HL-60 (cell line): ENCODE measurements at regions not wholly inside any gene's neighbourhood (a gene's known extent, or its start where the extent isn't known, plus 50 kb on each side); places are given as distances from the start of the nearest gene placed in this dataset.

ENCODE experiments used
- DNase-seq, 2 experiments: peaks; one replicate each; pipeline ENCODE4 v3.0.0-alpha.2; 2010 to 2020; ENCODE audit warnings: low read depth in 1 of 2, low spot score in 1 of 2
- H3K27ac ChIP-seq: fragments of 250-450 bp; sonication (Bioruptor Pico); replicated peaks from 2 replicates; pipeline ENCODE4 v1.5.1; 2020; ENCODE audit warnings: mild to moderate bottlenecking, moderate library complexity
- H3K27me3 ChIP-seq: fragments of 250-450 bp; sonication (Bioruptor Pico); 2 replicates; pipeline ENCODE4 v1.5.1; 2021; ENCODE audit warnings: mild to moderate bottlenecking, moderate library complexity; ENCODE audit not compliant: insufficient read depth, poor library complexity, severe bottlenecking
- H3K4me3 ChIP-seq: replicated peaks from 2 replicates; pipeline ENCODE4 v1.5.1; 2011; ENCODE audit warnings: mild to moderate bottlenecking, control low read depth, low read length; ENCODE audit not compliant: insufficient read depth
- GABPA ChIP-seq: IDR thresholded peaks from 2 replicates; pipeline ENCODE4 v1.6.1; 2012; ENCODE audit warnings: low read depth
- POLR2AphosphoS5 ChIP-seq: IDR thresholded peaks from 2 replicates; pipeline ENCODE4 v1.6.1; 2012; ENCODE audit warnings: low read depth
- REST ChIP-seq: IDR thresholded peaks from 2 replicates; pipeline ENCODE4 v1.6.1; 2012; ENCODE audit warnings: low read depth; ENCODE audit not compliant: insufficient replicate concordance
- SPI1 ChIP-seq: IDR thresholded peaks from 2 replicates; pipeline ENCODE4 v1.6.1; 2012; ENCODE audit warnings: low read depth, mild to moderate bottlenecking, borderline replicate concordance
- TF ChIP-seq, protein P1 (sequence below): IDR thresholded peaks from one replicate; pipeline ENCODE4 v1.5.1; 2011; ENCODE audit warnings: low read length, control low read depth, inconsistent platforms; ENCODE audit not compliant: insufficient read depth

- no peak overlapping the region for H3K4me3 ChIP-seq
- DNase-seq = no peak
Measured at GRCh38 chr6:115602466-115602865, 458.2 kb downstream of the FRK start.

DNA sequence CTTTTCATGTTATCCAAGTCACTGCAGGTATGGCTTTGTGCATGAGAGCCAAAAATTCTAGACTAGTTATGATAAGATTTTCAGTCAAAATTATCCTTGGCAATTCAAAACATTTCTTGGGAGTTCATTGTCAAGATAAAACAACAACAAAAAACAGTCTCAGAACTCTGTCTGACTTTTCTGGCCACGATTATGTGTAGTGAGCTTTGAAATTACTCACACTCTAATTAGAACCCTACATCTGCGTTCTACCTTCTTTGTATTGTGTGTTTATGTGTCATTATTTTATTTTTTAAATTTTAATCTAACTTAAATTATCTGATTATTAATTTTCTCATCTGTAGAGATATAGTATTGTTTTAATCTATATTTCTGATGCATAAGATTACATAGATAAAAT, 459.2 kb downstream of the FRK start:
- Histone ChIP-seq H3K27me3 (no peaks in the 10 kb centered on the region), H3K27ac (no peak overlapping the region), H3K4me3 (no peak overlapping the region)
- TF ChIP-seq SPI1 (no peak), REST (no peak), GABPA (no peak)
- DNase-seq = no peak

More at GRCh38 chr6:115602466-115602865, 458.2 kb downstream of the FRK start:
- H3K27ac ChIP-seq = no peak overlapping the region
- TF ChIP-seq REST (no peak), SPI1 (no peak), GABPA (no peak), POLR2AphosphoS5 (no peak)
- TF ChIP-seq, protein P1, sequence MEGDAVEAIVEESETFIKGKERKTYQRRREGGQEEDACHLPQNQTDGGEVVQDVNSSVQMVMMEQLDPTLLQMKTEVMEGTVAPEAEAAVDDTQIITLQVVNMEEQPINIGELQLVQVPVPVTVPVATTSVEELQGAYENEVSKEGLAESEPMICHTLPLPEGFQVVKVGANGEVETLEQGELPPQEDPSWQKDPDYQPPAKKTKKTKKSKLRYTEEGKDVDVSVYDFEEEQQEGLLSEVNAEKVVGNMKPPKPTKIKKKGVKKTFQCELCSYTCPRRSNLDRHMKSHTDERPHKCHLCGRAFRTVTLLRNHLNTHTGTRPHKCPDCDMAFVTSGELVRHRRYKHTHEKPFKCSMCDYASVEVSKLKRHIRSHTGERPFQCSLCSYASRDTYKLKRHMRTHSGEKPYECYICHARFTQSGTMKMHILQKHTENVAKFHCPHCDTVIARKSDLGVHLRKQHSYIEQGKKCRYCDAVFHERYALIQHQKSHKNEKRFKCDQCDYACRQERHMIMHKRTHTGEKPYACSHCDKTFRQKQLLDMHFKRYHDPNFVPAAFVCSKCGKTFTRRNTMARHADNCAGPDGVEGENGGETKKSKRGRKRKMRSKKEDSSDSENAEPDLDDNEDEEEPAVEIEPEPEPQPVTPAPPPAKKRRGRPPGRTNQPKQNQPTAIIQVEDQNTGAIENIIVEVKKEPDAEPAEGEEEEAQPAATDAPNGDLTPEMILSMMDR = no peak
- H3K27me3 ChIP-seq = no peaks in the 10 kb centered on the region

GRCh38 chr6:115601064-115601463, 459.6 kb downstream of the FRK start:
- TF ChIP-seq REST = no peak
- TF ChIP-seq GABPA = no peak
- no peak for TF ChIP-seq SPI1
- TF ChIP-seq POLR2AphosphoS5 = no peak
- TF ChIP-seq, protein P1 = no peak
- no peak overlapping the region for H3K27ac ChIP-seq
- no peaks in the 10 kb centered on the region for H3K27me3 ChIP-seq
- H3K4me3 ChIP-seq = no peak overlapping the region
- no peak for DNase-seq

- Histone ChIP-seq H3K27ac (no peak overlapping the region), H3K4me3 (no peak overlapping the region), H3K27me3 (no peaks in the 10 kb centered on the region)
- TF ChIP-seq SPI1 = no peak
- TF ChIP-seq GABPA = no peak
- no peak for DNase-seq
Measured at GRCh38 chr6:115594891-115595290, 465.8 kb downstream of the FRK start.
